ENCODE measurements at regions not wholly inside any gene's neighbourhood (a gene's known extent, or its start where the extent isn't known, plus 50 kb on each side); places are given as distances from the start of the nearest gene placed in this dataset.

DNA sequence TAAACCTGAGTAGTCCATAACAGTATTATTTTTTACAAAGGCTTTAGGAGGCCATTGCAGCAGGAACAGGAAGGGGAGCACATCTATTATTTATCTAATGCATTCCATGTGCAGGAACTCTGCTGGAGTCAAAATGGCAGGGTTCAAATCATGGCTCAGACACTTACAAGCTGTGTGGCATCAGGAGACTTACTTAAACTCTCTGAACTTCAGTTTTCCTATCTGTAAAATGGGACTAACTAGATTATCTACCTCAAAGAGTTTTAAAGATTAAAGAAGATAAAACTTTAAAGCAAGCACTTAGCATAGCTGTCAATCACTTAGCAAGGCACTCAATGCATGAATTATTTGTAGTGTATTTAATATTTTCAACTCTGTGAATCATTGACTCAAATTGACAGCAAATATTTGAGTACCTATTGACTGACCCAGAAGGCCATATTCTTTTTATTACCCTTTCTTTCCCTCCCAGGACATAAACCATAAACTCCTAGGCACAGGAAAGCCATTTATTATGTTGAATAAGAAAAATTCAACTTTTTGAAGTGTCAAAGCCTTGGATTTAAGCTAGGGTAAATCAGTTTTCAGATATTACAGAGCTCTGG is 115.8 kb upstream of the FAM204A start:
- TF ChIP-seq POLR2A (IDR thresholded peaks at IDR 0.05), result no peak
- TF ChIP-seq, protein P1, sequence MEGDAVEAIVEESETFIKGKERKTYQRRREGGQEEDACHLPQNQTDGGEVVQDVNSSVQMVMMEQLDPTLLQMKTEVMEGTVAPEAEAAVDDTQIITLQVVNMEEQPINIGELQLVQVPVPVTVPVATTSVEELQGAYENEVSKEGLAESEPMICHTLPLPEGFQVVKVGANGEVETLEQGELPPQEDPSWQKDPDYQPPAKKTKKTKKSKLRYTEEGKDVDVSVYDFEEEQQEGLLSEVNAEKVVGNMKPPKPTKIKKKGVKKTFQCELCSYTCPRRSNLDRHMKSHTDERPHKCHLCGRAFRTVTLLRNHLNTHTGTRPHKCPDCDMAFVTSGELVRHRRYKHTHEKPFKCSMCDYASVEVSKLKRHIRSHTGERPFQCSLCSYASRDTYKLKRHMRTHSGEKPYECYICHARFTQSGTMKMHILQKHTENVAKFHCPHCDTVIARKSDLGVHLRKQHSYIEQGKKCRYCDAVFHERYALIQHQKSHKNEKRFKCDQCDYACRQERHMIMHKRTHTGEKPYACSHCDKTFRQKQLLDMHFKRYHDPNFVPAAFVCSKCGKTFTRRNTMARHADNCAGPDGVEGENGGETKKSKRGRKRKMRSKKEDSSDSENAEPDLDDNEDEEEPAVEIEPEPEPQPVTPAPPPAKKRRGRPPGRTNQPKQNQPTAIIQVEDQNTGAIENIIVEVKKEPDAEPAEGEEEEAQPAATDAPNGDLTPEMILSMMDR (IDR thresholded peaks at IDR 0.05), result no peak

Measured in heart left ventricle (tissue), 13 donors.